Astrocyte of the spinal cord (primary cell): ENCODE measurements at regions not wholly inside any gene's neighbourhood (a gene's known extent, or its start where the extent isn't known, plus 50 kb on each side); places are given as distances from the start of the nearest gene placed in this dataset.

ENCODE experiments used
- DNase-seq: peaks from one replicate; pipeline ENCODE4 v3.0.0; 2011; ENCODE audit warnings: low read depth, low spot score
- H3K4me3 ChIP-seq: 2 replicates; pipeline ENCODE4 v1.5.1; 2011; ENCODE audit warnings: low read depth, mild to moderate bottlenecking, low read length, moderate library complexity
- in situ Hi-C: cut with HindIII; loops from 2 replicates; pipeline ENCODE4 v1.10.0; 2017; ENCODE audit warnings: low sequenced_read_pairs
- TF ChIP-seq, protein P1 (sequence below): IDR thresholded peaks from 2 replicates; pipeline ENCODE4 v1.5.1; 2012; ENCODE audit warnings: low read depth, mild to moderate bottlenecking, low read length, inconsistent platforms

DNA sequence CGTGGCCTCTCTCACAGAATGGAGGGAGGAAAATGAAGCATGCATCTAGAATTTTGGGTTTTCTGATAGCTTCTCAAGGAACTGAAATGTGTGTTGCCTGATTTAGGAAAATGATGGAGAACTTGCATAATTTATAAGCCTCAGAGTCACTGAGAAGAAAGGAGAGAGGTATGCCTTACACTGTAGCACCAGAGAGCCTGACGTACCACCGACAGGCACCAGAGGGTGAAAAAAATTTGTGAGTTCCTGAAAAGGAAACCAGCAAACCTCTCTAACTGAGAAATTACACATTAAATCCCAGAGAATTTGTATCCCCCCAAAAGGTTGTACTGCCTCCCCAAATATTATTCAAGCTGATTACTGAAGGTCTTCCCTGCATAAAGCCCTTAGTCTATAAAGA is 915.3 kb upstream of the SLITRK6 start:
- DNase-seq = no peak
- H3K4me3 ChIP-seq = no peak overlapping the region
- in situ Hi-C loops = no loop called here
- TF ChIP-seq, protein P1, sequence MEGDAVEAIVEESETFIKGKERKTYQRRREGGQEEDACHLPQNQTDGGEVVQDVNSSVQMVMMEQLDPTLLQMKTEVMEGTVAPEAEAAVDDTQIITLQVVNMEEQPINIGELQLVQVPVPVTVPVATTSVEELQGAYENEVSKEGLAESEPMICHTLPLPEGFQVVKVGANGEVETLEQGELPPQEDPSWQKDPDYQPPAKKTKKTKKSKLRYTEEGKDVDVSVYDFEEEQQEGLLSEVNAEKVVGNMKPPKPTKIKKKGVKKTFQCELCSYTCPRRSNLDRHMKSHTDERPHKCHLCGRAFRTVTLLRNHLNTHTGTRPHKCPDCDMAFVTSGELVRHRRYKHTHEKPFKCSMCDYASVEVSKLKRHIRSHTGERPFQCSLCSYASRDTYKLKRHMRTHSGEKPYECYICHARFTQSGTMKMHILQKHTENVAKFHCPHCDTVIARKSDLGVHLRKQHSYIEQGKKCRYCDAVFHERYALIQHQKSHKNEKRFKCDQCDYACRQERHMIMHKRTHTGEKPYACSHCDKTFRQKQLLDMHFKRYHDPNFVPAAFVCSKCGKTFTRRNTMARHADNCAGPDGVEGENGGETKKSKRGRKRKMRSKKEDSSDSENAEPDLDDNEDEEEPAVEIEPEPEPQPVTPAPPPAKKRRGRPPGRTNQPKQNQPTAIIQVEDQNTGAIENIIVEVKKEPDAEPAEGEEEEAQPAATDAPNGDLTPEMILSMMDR = no peak

DNA sequence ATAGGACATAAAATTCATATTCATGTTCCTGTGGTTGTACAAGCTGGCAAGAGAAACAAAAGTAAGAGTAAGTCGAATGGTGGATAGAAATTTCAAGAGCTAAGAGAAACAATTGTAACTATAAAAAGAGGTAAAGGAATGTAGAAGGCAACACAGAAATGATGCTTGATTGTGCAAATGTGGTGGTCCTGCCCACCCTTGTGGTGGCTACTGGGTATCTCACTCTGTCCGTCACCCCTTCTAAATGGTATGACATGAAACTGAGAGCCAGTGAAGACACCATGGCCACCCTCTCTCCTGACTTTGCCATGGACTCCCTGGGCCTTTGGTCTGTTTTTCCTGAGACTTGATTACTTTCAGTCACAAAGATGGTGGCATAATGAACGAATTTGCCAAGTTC is 925.9 kb upstream of the SLITRK6 start:
- TF ChIP-seq, protein P1 = peak; percentile 3
- no peak overlapping the region for H3K4me3 ChIP-seq
- in situ Hi-C loops = no loop called here
- no peak for DNase-seq

DNA sequence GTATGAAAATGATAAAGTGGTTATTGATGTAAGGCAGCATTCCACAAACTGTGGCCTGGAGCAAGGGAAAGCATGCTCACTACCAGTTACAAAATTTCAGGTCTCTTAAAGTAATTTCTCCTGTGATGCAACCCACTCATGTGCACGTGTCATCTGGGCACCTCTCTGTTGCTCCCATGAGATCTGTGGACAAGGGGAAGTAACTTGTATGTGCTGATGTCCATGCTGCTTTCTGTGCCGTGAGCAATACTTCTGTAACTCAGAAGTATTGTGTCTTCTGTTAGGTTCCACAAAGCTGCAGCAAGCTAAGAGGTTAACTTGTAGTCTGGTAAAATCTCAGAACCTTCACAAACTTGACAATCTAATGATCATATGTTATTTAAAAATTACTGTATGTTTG is 930.0 kb upstream of the SLITRK6 start:
- in situ Hi-C loops = no loop called here
- TF ChIP-seq, protein P1 = no peak

DNA sequence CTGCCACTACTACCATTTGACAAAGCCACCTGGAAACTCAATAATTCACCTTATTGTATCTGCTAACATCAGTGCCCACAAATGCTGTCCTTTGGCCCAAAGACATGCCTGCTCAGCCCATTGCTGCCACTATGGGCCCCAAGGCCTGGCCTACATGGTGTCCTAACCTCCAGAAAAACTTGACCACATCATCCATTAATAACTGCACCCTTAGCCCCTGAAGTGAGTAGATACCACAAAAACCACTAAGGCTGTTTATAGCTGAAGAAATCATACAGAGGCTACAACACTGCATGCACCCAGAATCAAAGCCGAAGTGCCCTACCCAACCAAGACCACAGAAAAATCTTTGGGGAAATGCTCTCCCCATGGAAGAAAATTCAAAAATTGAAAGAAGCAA is 932.8 kb upstream of the SLITRK6 start:
- in situ Hi-C loops = no loop called here
- peak; percentile 2 for DNase-seq
- TF ChIP-seq, protein P1 = no peak
- no peak overlapping the region for H3K4me3 ChIP-seq

More for the DNA sequence above, 930.0 kb upstream of the SLITRK6 start:
- H3K4me3 ChIP-seq = no peak overlapping the region
- DNase-seq = no peak

DNA sequence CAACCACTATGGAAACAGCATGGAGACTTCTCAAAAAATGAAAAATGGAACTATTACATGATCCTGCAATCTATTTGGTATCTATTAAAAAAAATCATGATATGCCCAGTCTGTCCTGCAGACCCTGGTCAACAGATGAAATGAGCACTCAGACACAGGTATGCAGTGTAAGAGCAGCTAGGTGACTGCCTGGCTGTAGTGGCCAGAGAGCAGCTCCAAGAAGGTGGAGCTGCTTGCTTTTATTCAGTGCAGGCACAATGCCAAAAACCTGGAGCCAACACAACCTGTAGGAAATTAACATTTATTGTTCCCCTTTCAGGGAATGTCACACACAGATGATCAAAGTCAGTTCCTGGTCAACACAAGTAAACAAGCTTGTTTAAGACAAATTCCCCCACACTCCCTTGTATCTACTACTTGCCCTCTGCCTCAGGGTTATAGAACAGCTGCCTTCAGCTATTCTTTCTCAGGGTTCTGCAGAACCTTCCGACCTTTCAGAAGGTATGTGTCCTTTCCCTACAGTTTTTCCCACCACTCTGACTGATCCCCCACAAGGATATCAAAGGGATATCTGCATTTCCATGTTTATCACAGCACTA is 933.7 kb upstream of the SLITRK5 start:
- no peak for DNase-seq
- TF ChIP-seq, protein P1 = no peak
- in situ Hi-C loops = no loop called here
- H3K4me3 ChIP-seq = no peak overlapping the region

DNA sequence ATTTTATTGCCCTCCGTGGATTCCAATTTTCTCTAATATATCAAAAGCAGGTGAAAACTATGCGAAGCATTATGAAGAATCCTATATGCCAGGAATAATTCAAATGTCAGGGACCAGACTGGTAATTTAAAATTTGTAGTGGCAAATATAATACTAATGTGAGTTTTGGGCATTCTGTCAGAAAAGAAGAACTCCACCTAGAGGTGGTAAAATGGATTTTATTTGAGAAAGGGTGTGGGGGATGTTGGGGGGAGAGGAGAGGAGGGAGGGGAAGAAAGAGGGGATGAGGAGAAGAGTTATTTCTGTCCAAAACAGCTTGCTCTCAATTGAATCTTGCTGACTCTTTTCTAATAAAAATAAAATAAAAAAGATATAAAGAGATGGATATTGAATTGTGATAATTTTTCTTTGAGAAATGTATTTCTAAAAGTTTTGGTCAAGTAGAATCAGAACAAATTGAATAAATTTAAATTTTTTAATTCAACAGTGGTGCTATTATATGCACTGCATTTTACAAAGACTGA is 929.3 kb upstream of the SLITRK5 start:
- no peak overlapping the region for H3K4me3 ChIP-seq
- in situ Hi-C loops = no loop called here
- TF ChIP-seq, protein P1 = peak; percentile 9
- DNase-seq = peak; percentile 4
